NT2/D1 (cell line): ENCODE measurements at regions not wholly inside any gene's neighbourhood (a gene's known extent, or its start where the extent isn't known, plus 50 kb on each side); places are given as distances from the start of the nearest gene placed in this dataset.

Experiments
- DNase-seq: peaks from one replicate; pipeline ENCODE4 v3.0.0-alpha.2; 2011; ENCODE audit warnings: low read depth, low spot score
- H3K27me3 ChIP-seq: 2 replicates; pipeline ENCODE4 v1.6.0; 2011; ENCODE audit warnings: mild to moderate bottlenecking; ENCODE audit not compliant: insufficient read length, insufficient read depth
- H3K36me3 ChIP-seq: 2 replicates; pipeline ENCODE4 v1.6.1; 2011; ENCODE audit warnings: mild to moderate bottlenecking, low read length, mixed read lengths; ENCODE audit not compliant: insufficient read depth, insufficient read length
- H3K4me1 ChIP-seq: 2 replicates; pipeline ENCODE4 v1.5.1; 2011; ENCODE audit not compliant: insufficient read depth, insufficient read length
- H3K4me3 ChIP-seq: 2 replicates; pipeline ENCODE4 v1.5.1; 2011; ENCODE audit warnings: low read depth; ENCODE audit not compliant: insufficient read length
- H3K9ac ChIP-seq: 2 replicates; pipeline ENCODE4 v1.6.0; 2011; ENCODE audit warnings: low read depth; ENCODE audit not compliant: insufficient read length
- H3K9me3 ChIP-seq: 2 replicates; pipeline ENCODE4 v1.5.1; 2011; ENCODE audit warnings: mild to moderate bottlenecking, low read length; ENCODE audit not compliant: insufficient read depth
- SUZ12 ChIP-seq: IDR thresholded peaks from 2 replicates; pipeline ENCODE4 v1.6.1; 2011; ENCODE audit not compliant: insufficient read length, insufficient read depth; ENCODE audit errors: extremely low read depth
- YY1 ChIP-seq: IDR thresholded peaks from 2 replicates; pipeline ENCODE4 v1.6.1; 2011; ENCODE audit not compliant: insufficient read length, insufficient read depth
- ZNF274 ChIP-seq: IDR thresholded peaks from 2 replicates; pipeline ENCODE4 v1.6.1; 2011; ENCODE audit warnings: mild to moderate bottlenecking, low read depth, low read length

DNA sequence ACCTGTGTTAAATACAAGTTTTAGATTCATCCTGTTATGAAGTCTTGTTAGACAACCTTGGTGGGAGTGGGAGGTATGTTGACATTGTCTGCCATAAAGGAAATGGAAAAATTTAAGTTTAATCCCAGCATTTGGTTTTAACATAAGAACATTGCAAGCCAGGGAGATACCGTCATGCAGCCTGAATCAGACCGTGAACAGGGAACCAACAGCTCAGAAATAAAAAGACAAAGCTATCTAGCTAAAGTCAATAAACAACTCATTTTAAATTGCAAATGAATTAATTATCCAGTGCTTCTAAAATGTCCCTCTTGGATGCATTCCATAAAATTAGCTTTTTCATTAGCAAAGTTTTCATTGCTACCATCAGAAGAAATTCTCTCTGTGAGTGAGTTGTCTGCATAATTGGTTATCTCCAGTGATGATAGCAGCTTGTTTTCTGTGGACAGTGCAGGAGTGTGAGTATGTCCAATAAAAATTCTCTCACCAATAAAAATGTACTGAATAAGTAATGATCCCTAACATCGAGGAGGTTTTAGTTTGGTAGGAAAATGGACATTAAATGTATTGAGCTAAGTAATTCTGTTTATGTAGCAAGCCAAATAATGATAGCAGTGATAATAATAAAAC, 170.6 kb upstream of the TMTC4 start:
- H3K4me1 ChIP-seq, result no peaks in the 10 kb centered on the region
- no peaks in the 10 kb centered on the region for H3K27me3 ChIP-seq
- no peaks in the 10 kb centered on the region for H3K36me3 ChIP-seq
- no peak for DNase-seq
- TF ChIP-seq SUZ12, result no peak
- TF ChIP-seq ZNF274, result no peak
- no peak for TF ChIP-seq YY1
- H3K9me3 ChIP-seq, result peaks cover 6% of the 10 kb centered on the region; the same call in 1 of the 2 replicates
- H3K4me3 ChIP-seq, result no peak overlapping the region
- H3K9ac ChIP-seq, result no peak overlapping the region

DNA sequence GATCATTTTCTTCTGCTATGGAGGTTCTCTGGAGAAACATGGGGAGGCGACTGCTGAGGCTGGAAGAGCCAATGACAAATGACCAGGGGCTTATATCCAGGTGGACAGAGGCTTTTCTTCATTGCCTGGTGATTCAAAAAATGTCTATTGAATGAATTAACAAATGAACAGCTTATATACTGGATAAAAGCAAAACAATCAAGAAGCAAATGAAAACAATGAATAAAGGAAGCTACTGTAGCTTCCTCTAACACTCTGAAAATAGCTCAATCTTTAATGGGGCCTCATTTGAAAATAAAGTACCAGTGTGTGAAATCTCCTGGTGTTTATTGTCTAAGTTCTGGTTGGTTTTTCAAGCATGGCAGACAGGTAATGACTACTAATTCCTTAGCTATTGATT, 167.5 kb upstream of the TMTC4 start:
- Histone ChIP-seq H3K9me3 (no peaks in the 10 kb centered on the region), H3K9ac (no peak overlapping the region), H3K36me3 (no peaks in the 10 kb centered on the region), H3K27me3 (no peaks in the 10 kb centered on the region), H3K4me1 (no peaks in the 10 kb centered on the region), H3K4me3 (no peak overlapping the region)
- TF ChIP-seq SUZ12 (no peak), YY1 (no peak), ZNF274 (no peak)
- no peak for DNase-seq

DNA sequence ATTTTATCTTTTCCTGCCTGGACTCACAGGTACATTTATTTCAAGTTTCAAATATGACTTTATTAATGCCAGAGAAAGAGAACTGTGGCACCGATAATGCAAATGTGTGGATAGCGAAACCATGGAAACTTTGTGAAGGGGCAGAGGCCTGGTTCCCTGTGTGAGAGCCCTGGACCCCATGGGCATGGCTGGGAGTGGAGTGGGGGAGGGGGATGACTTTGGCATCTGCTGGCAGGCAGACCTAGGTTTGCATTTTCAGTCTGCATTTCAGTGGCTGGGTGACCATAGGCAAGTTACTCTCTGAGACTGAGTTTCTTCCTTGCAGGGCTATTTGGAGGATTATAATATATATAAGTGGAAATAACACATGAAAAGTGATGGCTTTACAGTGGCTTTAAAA, 163.8 kb upstream of the TMTC4 start:
- Histone ChIP-seq H3K36me3 (no peaks in the 10 kb centered on the region), H3K9ac (no peak overlapping the region), H3K9me3 (no peaks in the 10 kb centered on the region), H3K27me3 (no peaks in the 10 kb centered on the region), H3K4me3 (no peak overlapping the region), H3K4me1 (no peaks in the 10 kb centered on the region)
- no peak for DNase-seq
- TF ChIP-seq SUZ12 (no peak), ZNF274 (no peak), YY1 (no peak)

DNA sequence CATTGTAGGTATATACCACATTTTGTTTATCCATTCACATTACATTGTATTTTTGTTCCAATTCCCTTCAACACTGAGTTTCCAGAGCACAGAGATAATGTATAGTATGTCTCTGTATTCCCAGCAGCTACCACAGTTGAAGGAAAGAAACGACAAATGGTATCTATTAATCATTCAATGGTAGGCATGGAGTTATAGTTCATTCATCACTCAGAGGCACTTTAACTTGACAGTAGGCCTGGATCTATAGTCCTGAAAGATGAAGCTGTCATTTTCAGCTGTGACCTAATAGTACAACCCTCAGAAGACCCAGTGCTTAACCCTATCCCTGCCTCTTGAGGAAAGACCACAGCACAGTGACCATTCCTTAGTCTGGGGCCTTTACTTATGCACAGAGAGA, 163.0 kb upstream of the TMTC4 start:
- TF ChIP-seq SUZ12, result no peak
- TF ChIP-seq ZNF274, result no peak
- no peak for TF ChIP-seq YY1
- H3K27me3 ChIP-seq, result no peaks in the 10 kb centered on the region

DNA sequence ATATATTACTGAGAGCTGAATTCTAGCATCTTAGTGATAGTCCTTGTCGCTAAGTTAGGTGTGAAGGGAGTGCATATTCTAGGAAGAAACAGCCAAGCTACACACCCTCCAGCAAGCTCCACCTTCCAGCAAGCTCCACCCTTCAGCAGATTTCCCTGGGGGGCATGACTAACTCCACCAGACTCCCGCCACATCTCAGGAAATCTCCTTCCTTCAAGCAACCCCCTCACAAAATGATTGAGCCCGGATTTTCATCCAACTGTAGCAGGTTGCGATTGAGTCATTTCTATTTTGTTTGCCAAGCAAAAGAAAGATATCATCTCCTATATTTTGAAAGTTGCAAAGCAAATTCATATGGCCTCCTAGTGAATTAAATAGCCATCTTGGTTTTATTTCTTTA, 162.1 kb upstream of the TMTC4 start:
- Histone ChIP-seq H3K36me3 (no peaks in the 10 kb centered on the region), H3K4me1 (no peaks in the 10 kb centered on the region), H3K9ac (no peak overlapping the region), H3K4me3 (no peak overlapping the region), H3K27me3 (no peaks in the 10 kb centered on the region), H3K9me3 (no peaks in the 10 kb centered on the region)
- DNase-seq, result no peak
- TF ChIP-seq YY1, result no peak
- no peak for TF ChIP-seq ZNF274
- TF ChIP-seq SUZ12, result no peak

More for the DNA sequence above, 163.0 kb upstream of the TMTC4 start:
- Histone ChIP-seq H3K4me1 (no peaks in the 10 kb centered on the region), H3K4me3 (no peak overlapping the region), H3K36me3 (no peaks in the 10 kb centered on the region), H3K9ac (no peak overlapping the region), H3K9me3 (no peaks in the 10 kb centered on the region)
- no peak for DNase-seq

DNA sequence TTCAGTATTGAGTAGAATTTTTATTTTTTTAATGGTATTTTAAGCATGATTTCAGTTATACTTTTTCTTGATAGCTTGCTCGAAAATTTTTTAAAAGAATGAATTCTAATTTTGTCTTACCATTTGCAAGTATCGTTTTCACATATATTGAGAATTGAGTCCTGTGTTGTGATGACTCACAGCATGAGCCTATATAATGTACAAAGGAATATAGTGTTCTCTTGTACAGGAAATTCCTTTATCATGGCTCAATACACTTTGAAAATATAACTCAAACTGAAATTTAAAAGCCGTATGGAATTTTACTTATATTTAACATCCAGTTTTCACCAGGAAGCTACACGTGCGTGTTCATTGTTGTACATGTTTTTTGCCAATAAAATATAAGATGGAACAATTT, 161.1 kb upstream of the TMTC4 start:
- H3K36me3 ChIP-seq, result no peaks in the 10 kb centered on the region
- H3K9ac ChIP-seq, result no peak overlapping the region
- no peaks in the 10 kb centered on the region for H3K9me3 ChIP-seq
- no peaks in the 10 kb centered on the region for H3K4me1 ChIP-seq
- no peaks in the 10 kb centered on the region for H3K27me3 ChIP-seq
- no peak for DNase-seq
- no peak for TF ChIP-seq YY1
- TF ChIP-seq ZNF274, result no peak
- TF ChIP-seq SUZ12, result no peak
- H3K4me3 ChIP-seq, result no peak overlapping the region

DNA sequence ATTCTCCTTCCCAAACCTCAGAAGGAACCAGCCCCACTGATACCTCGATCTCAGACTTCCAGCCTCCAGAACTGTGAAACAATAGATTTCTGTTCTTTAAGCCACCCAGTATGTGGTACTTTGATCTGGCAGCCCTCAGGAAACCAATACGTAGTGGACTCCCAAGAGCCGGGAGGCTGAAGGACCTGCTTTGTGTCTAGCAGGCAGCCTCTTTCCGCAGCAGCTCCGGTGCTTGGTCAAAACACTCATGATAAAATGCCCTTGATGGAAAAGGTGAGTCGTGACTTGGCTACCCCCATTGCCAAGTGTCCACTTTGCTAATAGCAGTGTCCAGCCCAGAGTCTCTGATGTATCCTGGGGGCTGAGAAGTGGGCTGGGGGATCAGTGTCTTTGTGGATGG, 158.8 kb upstream of the TMTC4 start:
- no peak overlapping the region for H3K4me3 ChIP-seq
- H3K4me1 ChIP-seq, result no peaks in the 10 kb centered on the region
- H3K27me3 ChIP-seq, result no peaks in the 10 kb centered on the region
- TF ChIP-seq ZNF274, result no peak
- TF ChIP-seq SUZ12, result no peak
- TF ChIP-seq YY1, result no peak
- H3K9me3 ChIP-seq, result no peaks in the 10 kb centered on the region
- no peak for DNase-seq
- H3K36me3 ChIP-seq, result no peaks in the 10 kb centered on the region
- H3K9ac ChIP-seq, result no peak overlapping the region
